TTC549 (cell line): ENCODE measurements at regions not wholly inside any gene's neighbourhood (a gene's known extent, or its start where the extent isn't known, plus 50 kb on each side); places are given as distances from the start of the nearest gene placed in this dataset.
A peak's percentile ranks its signal among the peaks of the same experiment; 100 is the strongest.
"Not testable (repeated sequence)": the region's sequence is repeated elsewhere in the genome, so short reads cannot be mapped to it uniquely, and the experiment has no call there.

Experiments
- FAIRE-seq: peaks from 2 replicates; lab custom pipeline; 2012; peaks lifted over from hg19 to GRCh38; lab: Jason Lieb, UNC

GRCh38 chr17:12195418-12195817 is 174.7 kb downstream of the MAP2K4 start:
- no peak for FAIRE-seq

DNA sequence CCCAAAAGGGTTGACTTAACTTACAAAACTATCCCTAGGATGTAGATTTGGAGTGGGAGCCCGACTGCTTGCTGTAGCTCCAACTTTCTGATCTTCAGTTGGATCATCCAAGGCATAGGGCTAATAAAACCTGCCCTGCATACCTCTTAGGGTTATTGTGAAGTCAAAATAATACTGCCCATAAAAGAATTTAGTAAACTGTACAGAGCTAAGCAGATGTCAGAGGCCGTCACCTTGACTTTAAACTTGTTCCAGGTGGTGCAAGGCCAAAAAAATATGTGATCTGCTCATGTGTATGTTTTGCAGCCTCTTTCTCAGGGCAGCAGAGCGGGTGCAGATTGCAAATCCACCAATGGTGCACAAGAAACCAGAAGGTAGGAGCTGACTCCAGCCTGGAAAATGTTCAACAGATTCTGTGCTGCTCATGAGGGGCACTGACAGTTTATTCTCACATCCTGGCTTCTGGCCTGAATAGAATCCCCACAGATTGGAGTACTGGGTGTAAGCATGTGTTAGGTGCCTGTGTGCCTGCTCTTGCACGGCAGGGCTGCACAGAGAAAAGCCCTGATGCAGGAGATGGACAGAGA is 180.7 kb downstream of the MAP2K4 start:
- no peak for FAIRE-seq

GRCh38 chr17:12209632-12210191 is 189.0 kb downstream of the MAP2K4 start:
- FAIRE-seq = no peak

- not testable (repeated sequence) for FAIRE-seq
Measured at GRCh38 chr17:12220714-12221439, 200.2 kb downstream of the MAP2K4 start.

GRCh38 chr17:12222392-12222791 is 201.7 kb downstream of the MAP2K4 start:
- no peak for FAIRE-seq

DNA sequence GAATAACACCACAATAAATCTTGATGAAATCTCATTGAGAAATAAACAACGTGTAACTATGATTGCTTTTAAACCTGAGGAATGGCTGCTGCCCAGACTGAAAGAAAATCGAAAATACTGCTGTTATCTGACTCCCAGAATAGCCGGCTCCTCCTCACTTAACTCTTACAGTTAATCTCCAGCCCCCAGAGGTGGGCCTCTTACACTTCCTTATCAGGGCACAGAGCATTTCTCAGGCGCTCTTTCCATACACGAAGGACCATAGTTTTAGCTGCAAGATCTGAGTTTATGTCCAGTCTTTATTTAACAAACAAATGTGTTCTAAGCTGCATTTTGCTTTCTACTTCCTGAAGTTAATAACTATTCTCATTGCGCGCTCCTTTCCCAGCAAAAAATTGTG is 206.9 kb downstream of the MAP2K4 start:
- no peak for FAIRE-seq

GRCh38 chr17:12229335-12229734 is 208.7 kb downstream of the MAP2K4 start:
- no peak for FAIRE-seq

- no peak for FAIRE-seq
Measured at GRCh38 chr17:12230481-12231354, 210.0 kb downstream of the MAP2K4 start.

DNA sequence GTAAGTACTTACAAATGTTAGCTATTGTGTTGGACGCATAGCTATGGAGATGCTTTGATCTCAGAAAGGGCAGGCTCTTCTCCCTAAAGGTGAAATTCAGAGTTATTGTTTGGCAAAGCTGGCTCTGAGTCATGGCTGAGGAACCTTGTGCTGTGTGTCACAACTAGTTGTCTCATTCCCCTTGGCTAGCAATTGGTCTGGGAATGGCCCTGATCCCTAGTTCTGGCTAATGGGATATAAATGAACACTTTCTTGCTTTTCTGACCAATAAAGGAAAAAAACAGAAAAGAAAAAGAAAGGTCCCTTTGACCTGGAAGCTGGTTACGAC is 210.6 kb downstream of the MAP2K4 start:
- FAIRE-seq = no peak

GRCh38 chr17:12239021-12239420 is 218.3 kb downstream of the MAP2K4 start:
- not testable (repeated sequence) for FAIRE-seq

DNA sequence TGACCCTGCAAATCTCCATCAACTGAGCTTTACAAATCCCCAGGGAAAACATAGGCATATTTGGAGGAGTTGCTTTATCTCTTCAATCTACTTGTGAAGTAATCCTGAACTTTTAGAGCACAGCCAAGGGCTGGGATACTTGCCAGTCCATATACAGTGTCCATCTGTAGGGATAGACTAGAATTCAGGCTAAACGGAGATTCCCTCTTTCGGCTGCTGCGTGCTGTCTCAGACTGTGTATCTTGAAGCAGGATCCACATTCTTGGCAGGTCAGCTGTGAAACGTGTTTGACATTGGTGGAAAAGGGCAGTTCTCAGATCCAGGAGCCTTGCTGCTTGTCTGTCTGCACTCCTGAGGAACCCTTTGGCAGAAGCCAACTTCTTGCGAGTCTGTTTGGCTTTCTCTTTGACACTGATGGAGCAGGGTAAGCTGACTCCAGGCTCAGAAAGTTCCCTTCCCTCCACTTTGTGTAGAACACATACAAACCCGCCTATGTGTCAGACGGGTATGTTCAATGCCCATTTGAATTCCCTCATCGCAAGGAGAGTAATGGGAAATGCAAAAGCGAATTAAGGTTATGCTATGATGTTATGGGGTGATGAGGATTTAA is 221.8 kb downstream of the MAP2K4 start:
- no peak for FAIRE-seq

DNA sequence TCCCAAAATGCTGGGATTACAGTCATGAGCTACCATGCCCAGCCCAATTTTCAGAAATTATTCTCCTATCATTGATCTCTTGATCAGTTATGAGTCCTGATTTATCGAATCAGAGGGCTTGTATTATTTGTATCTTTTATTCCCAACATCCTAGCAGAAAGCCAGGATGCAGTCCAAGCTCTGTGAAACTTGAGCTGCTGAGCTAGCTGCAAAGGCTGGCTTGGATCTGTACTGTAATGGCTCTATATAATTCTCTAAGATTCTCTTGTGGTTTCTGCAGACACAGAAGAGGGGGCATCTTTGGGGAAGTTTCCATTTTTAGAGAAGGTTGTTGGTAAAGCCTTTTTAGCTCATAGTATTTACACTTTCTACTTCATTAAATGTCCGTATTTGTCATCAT is 227.1 kb downstream of the MAP2K4 start:
- no peak for FAIRE-seq

DNA sequence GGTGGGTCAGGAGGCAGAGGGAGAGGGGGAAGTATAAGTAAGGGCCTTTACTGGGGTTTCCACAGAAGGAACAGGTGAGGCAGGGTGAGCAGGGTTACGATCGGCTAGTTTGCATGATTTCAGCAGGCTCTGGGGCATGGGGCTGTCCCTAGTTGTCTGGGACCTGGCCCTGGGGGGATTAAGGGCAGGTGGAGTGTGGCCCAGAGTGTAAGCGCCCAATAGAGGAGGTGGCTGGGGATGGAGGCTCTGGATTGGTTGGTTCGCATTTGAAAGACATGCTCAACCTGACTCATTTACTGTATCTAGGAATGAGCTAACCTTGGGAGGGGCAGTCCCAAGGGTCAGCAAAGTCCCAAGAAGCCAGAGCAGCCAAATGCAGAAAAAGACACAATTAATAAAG is 230.3 kb downstream of the MAP2K4 start:
- no peak for FAIRE-seq

DNA sequence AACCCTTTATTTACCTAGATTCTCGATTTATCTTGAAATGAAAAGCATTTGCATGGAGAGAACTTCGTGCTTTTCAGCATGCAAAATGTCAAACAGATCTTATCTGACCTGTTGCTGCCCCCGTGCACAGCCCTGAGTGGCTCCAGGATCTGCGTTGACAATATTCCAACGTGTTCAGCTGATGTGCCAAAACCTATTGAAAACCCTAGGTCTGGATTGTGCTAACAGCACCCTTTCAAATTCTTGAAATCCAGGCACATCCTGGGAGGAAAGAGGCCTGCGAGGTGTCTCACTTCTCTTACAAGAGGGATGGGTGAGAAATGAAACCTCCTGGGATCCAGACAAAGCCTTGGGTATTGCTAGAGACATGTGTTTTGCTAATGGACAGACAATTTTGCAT is 231.8 kb downstream of the MAP2K4 start:
- FAIRE-seq = no peak

GRCh38 chr17:12254460-12254859 is 233.8 kb downstream of the MAP2K4 start:
- FAIRE-seq = no peak

GRCh38 chr17:12256380-12256995 is 235.8 kb downstream of the MAP2K4 start:
- FAIRE-seq = peak; percentile 43

GRCh38 chr17:12257176-12257575 is 236.5 kb downstream of the MAP2K4 start:
- no peak for FAIRE-seq

DNA sequence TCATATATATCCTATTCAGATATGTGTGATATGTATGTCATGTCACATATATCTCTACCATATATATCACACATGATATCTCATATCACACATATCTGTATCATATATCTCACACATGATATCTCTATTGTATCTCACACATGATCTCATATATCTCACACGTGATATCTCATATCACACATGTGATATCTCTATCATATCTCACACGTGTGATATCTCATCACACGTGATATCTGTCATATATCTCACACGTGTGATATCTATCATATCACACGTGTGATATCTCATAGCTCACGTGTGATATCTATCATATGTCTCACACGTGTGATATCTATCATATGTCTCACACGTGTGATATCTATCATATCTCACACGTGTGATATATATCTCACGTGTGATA is 240.7 kb downstream of the MAP2K4 start:
- no peak for FAIRE-seq

DNA sequence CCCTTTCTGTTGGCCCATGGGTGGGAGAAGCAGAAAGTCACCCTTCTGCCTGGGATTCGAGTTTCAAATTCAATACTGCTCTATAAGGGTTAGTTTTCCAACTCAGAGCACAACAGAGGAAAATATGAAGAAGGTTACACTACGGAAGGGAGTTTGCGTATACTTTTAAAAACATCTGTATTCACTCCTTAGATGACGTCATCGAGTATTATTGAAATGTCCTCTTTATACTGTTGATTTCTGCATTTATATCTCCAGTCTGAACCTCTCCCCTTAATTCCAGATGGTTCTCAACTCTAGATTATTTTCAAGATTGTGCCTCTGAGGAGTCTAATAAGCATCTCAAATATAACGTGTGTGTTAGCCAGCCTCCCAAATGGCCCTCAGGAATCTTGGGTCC is 249.1 kb downstream of the MAP2K4 start:
- no peak for FAIRE-seq

DNA sequence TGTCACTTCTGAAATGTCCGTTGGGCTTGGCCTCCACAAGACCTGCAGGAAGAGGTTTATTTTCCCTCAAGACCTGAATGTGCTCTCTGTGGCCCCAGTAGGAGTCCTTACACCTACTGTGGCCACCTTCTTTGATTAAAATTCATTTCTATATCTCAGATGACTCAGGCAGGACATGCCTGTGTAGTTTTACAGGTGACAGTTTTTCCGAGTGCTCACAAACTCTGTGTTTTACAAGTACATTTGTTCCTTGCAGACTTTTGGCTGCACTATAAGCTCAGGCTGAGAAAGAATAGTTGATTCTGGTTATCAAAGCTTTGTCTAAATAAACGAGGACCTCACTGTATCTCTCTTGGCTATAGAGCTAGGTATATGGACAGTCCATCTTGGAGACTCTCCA is 257.1 kb downstream of the MAP2K4 start:
- FAIRE-seq = no peak

- FAIRE-seq = no peak
Measured at GRCh38 chr17:12282056-12282455, 261.4 kb downstream of the MAP2K4 start.

DNA sequence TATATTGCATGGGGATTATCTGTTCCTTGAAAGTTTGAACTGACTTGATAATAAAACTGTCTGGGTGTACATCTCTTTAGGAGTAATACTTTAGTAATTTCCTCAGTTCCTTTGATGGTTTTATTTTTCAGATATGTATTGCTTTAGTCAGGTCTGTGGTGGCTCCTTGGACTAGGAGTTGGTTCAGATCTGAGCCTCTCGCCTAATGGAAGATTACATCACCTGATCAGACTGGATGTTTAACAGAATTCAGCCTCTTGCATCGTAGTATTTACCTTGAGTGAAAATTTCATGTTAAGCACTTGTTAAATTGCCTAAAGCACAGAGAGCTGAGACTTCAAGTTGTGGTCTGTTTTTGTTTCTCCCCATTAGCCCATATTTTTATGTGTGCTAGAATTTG is 267.3 kb downstream of the MAP2K4 start:
- FAIRE-seq = no peak
